Liver (tissue), 8 donors: ENCODE measurements at regions not wholly inside any gene's neighbourhood (a gene's known extent, or its start where the extent isn't known, plus 50 kb on each side); places are given as distances from the start of the nearest gene placed in this dataset.

ENCODE experiments used
- DNase-seq: peaks from one replicate; pipeline ENCODE4 v3.0.0-alpha.2; 2017; ENCODE audit warnings: low spot score
- H3K27ac ChIP-seq, 2 donors: one replicate each; pipeline ENCODE4 v1.7.0; 2013; ENCODE audit warnings: inconsistent platforms in 2 of 2, low read length in 2 of 2, control low read depth in 1 of 2, low read depth in 1 of 2, mild to moderate bottlenecking in 1 of 2
- H3K27me3 ChIP-seq, 4 donors: one replicate each; pipeline versions ENCODE4 v1.6.1 to v1.7.0; 2013; ENCODE audit warnings: low read length in 3 of 4, inconsistent platforms in 1 of 4, mild to moderate bottlenecking in 1 of 4, moderate library complexity in 1 of 4; ENCODE audit not compliant: control insufficient read depth in 4 of 4, insufficient read depth in 4 of 4
- H3K36me3 ChIP-seq, 4 donors: one replicate each; pipeline versions ENCODE4 v1.6.1 to v1.7.0; 2013; ENCODE audit warnings: low read length in 3 of 4, mild to moderate bottlenecking in 3 of 4, low read depth in 1 of 4, moderate library complexity in 1 of 4; ENCODE audit not compliant: control insufficient read depth in 4 of 4, insufficient read depth in 3 of 4
- H3K4me1 ChIP-seq, 4 donors: one replicate each; pipeline versions ENCODE4 v1.6.1 to v1.7.0; 2013; ENCODE audit warnings: low read length in 3 of 4, mild to moderate bottlenecking in 3 of 4, moderate library complexity in 1 of 4; ENCODE audit not compliant: control insufficient read depth in 4 of 4, insufficient read depth in 4 of 4
- H3K4me3 ChIP-seq, 3 donors: one replicate each; pipeline versions ENCODE4 v1.6.1 to v1.7.0; 2013; ENCODE audit warnings: low read length in 3 of 3, control low read depth in 1 of 3, low read depth in 1 of 3, mild to moderate bottlenecking in 1 of 3
- H3K9ac ChIP-seq, 2 donors: one replicate each; pipeline ENCODE4 v1.7.0; 2013; ENCODE audit warnings: low read length in 2 of 2, mild to moderate bottlenecking in 2 of 2, moderate library complexity in 2 of 2, control low read depth in 1 of 2, low read depth in 1 of 2
- H3K9me3 ChIP-seq, 4 donors: one replicate each; pipeline versions ENCODE4 v1.6.1 to v1.7.0; 2013; ENCODE audit warnings: low read length in 3 of 4; ENCODE audit not compliant: control insufficient read depth in 4 of 4
- EGR1 ChIP-seq, 2 donors: IDR thresholded peaks; 2 replicates each; pipeline ENCODE4 v1.6.1; 2016 to 2018; ENCODE audit warnings: antibody characterized with exemption in 2 of 2, low read depth in 2 of 2
- FOXA1 ChIP-seq: IDR thresholded peaks from 2 replicates; pipeline ENCODE4 v1.6.1; 2016; ENCODE audit warnings: antibody characterized with exemption
- FOXA2 ChIP-seq: IDR thresholded peaks from 2 replicates; pipeline ENCODE4 v1.6.1; 2016; ENCODE audit warnings: antibody characterized with exemption
- GABPA ChIP-seq, 2 donors: IDR thresholded peaks in 1 of 2; conservative IDR thresholded peaks in 1 of 2; 2 replicates each; pipeline ENCODE4 v1.6.1; 2016; ENCODE audit warnings: antibody characterized with exemption in 2 of 2, mild to moderate bottlenecking in 1 of 2, moderate library complexity in 1 of 2
- HNF4A ChIP-seq, 2 donors: conservative IDR thresholded peaks; 2 replicates each; pipeline ENCODE4 v1.6.1; 2016; ENCODE audit warnings: antibody characterized with exemption in 2 of 2, mild to moderate bottlenecking in 2 of 2
- HNF4G ChIP-seq: IDR thresholded peaks from 2 replicates; pipeline ENCODE4 v1.6.1; 2016; ENCODE audit warnings: antibody characterized with exemption
- JUND ChIP-seq, 2 donors: IDR thresholded peaks; 2 replicates each; pipeline ENCODE4 v1.6.1; 2016; ENCODE audit warnings: antibody characterized with exemption in 2 of 2
- MAX ChIP-seq: IDR thresholded peaks from 2 replicates; pipeline ENCODE4 v1.6.1; 2016; ENCODE audit warnings: antibody characterized with exemption
- NR2F2 ChIP-seq: IDR thresholded peaks from 2 replicates; pipeline ENCODE4 v1.6.1; 2016; ENCODE audit warnings: antibody characterized with exemption
- RAD21 ChIP-seq, 2 donors: IDR thresholded peaks; 2 replicates each; pipeline ENCODE4 v1.6.1; 2016; ENCODE audit warnings: antibody characterized with exemption in 2 of 2, mild to moderate bottlenecking in 2 of 2
- RXRA ChIP-seq, 2 donors: IDR thresholded peaks; 2 replicates each; pipeline ENCODE4 v1.6.1; 2017 to 2018; ENCODE audit warnings: antibody characterized with exemption in 2 of 2, mild to moderate bottlenecking in 1 of 2
- TAF1 ChIP-seq: conservative IDR thresholded peaks from 2 replicates; pipeline ENCODE4 v1.6.1; 2016; ENCODE audit warnings: antibody characterized with exemption, mild to moderate bottlenecking
- YY1 ChIP-seq: IDR thresholded peaks from 2 replicates; pipeline ENCODE4 v1.6.1; 2016; ENCODE audit warnings: antibody characterized with exemption, mild to moderate bottlenecking
- ZBTB33 ChIP-seq: IDR thresholded peaks from 2 replicates; pipeline ENCODE4 v1.6.1; 2016; ENCODE audit warnings: antibody characterized with exemption
- whole genome bisulfite sequencing: extraction: QIAGEN DNeasy Blood & Tissue Kit; methylation state at CpG from one replicate; pipeline ENCODE4 v1.1.7; 2013; 5-methylcytosine and 5-hydroxymethylcytosine counted together
- TF ChIP-seq, protein P1 (sequence below): fragments of 150-350 bp; IDR thresholded peaks from 2 replicates; pipeline ENCODE4 v1.5.1; 2017; ENCODE audit warnings: improper control_type of control experiment, low read depth, low read length; ENCODE audit not compliant: missing input control
- TF ChIP-seq, protein P2 (sequence below): IDR thresholded peaks from 2 replicates; pipeline ENCODE4 v1.6.1; 2016; ENCODE audit warnings: antibody characterized with exemption
- TF ChIP-seq, protein P3 (sequence below): IDR thresholded peaks from 2 replicates; pipeline ENCODE4 v1.6.1; 2016; ENCODE audit warnings: antibody characterized with exemption, mild to moderate bottlenecking
- donor health status: healthy.
- donor health status: healthy.
- donor health status: healthy.
- donor health status: healthy.
- donor health status: healthy.

DNA sequence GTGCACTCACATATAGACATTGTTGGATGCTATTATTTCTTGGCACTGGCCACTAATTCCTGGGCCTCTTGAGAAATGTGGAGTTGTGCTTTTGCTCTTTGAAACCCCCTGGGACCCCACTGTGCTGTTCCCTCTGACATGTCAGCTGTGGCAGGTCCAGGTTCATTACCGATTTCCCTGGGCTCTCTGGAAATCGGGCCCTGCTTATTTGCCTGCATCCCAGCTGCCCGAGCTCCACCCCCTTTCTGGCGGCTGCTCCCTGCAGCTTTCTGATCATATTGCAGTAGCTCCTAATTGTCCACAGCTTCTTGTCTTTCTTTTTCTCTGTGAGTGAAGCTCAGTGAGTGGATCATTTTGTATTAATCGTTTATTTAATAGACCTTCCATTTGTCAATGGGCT, 183.7 kb upstream of the FAM78B start (continued):
- TF ChIP-seq, protein P1, sequence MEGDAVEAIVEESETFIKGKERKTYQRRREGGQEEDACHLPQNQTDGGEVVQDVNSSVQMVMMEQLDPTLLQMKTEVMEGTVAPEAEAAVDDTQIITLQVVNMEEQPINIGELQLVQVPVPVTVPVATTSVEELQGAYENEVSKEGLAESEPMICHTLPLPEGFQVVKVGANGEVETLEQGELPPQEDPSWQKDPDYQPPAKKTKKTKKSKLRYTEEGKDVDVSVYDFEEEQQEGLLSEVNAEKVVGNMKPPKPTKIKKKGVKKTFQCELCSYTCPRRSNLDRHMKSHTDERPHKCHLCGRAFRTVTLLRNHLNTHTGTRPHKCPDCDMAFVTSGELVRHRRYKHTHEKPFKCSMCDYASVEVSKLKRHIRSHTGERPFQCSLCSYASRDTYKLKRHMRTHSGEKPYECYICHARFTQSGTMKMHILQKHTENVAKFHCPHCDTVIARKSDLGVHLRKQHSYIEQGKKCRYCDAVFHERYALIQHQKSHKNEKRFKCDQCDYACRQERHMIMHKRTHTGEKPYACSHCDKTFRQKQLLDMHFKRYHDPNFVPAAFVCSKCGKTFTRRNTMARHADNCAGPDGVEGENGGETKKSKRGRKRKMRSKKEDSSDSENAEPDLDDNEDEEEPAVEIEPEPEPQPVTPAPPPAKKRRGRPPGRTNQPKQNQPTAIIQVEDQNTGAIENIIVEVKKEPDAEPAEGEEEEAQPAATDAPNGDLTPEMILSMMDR, result no peak
- TF ChIP-seq MAX (no peak), RXRA (IDR thresholded peaks at IDR 0.05) (no peak), JUND (IDR thresholded peaks at IDR 0.05) (no peak), HNF4A (conservative IDR thresholded peaks at IDR 0.05) (no peak)

DNA sequence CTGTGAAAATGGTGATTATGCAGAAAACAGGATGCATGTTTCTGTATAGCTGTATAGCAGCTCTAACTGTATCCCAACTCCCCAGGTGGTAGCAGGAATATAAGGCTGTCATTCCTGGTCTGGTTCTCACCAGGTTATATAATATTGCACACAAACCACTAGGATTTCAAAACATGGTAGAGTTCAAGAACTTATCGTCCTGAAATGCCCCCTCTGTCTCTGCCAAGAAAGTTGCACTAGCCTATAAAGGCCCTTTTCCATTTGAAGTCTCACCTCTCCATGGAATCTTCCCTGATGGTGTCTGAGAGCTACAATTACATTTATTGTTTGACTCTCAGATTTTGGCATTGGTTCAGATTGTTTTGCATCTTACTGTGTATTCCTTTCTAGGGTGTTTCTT, 184.9 kb upstream of the FAM78B start:
- TF ChIP-seq HNF4A (conservative IDR thresholded peaks at IDR 0.05), result peak in 1 of 2 donors; percentile 16
- peak; percentile 83 to 84 for TF ChIP-seq RXRA (IDR thresholded peaks at IDR 0.05)
- no peak for TF ChIP-seq FOXA2
- TF ChIP-seq, protein P2, sequence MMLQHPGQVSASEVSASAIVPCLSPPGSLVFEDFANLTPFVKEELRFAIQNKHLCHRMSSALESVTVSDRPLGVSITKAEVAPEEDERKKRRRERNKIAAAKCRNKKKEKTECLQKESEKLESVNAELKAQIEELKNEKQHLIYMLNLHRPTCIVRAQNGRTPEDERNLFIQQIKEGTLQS, result no peak
- Histone ChIP-seq H3K36me3 (no peaks in the 10 kb centered on the region), H3K9me3 (peaks cover 0 to 3% (median 1%) of the 10 kb centered on the region in 4 donors), H3K4me1 (peaks cover 0 to 13% (median 10%) of the 10 kb centered on the region in 4 donors), H3K9ac (no peak overlapping the region), H3K4me3 (no peak overlapping the region), H3K27me3 (no peaks in the 10 kb centered on the region), H3K27ac (no peak overlapping the region)
- 22% methylated on average over 1 of the region's 1 CpG for WGBS
- no peak for DNase-seq

DNA sequence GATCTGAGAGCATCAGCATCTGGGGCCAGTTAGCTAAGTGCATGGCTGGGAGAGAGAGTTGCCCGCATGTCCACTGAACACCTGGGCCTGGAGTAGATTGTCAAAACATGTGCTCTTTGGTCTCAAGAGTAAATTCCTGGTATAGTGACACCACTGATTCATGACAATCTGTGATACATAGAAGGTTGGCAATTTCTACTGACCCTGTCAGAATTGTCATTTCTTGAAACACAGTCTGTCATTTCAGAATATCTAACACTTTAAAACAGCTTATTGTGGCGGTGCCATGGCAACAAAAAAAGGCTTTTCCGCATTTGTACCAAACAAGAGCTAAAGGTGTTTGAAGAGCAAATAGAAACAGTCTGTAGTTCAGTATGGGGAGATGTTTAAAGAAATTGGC, 186.4 kb upstream of the FAM78B start:
- 62% methylated on average over 3 of the region's 3 CpGs for WGBS
- DNase-seq, result no peak
- no peak overlapping the region for H3K9ac ChIP-seq

GRCh38 chr1:166354406-166354805, 187.6 kb upstream of the FAM78B start:
- Histone ChIP-seq H3K27me3 (no peaks in the 10 kb centered on the region), H3K9me3 (no peaks in the 10 kb centered on the region), H3K4me3 (no peak overlapping the region), H3K9ac (no peak overlapping the region), H3K27ac (no peak overlapping the region), H3K36me3 (no peaks in the 10 kb centered on the region), H3K4me1 (peaks cover 0 to 13% (median 10%) of the 10 kb centered on the region in 4 donors)
- DNase-seq, result no peak
- WGBS, result 64% methylated on average over 4 of the region's 4 CpGs
- TF ChIP-seq ZBTB33, result no peak
- TF ChIP-seq RAD21 (IDR thresholded peaks at IDR 0.05), result no peak
- TF ChIP-seq NR2F2, result no peak
- no peak for TF ChIP-seq FOXA1
- TF ChIP-seq JUND (IDR thresholded peaks at IDR 0.05), result no peak
- TF ChIP-seq HNF4A (conservative IDR thresholded peaks at IDR 0.05), result no peak
- TF ChIP-seq GABPA (IDR thresholded peaks at IDR 0.05 in 1 of 2, conservative IDR thresholded peaks at IDR 0.05 in 1 of 2), result no peak
- TF ChIP-seq, protein P1, result no peak
- TF ChIP-seq, protein P3, sequence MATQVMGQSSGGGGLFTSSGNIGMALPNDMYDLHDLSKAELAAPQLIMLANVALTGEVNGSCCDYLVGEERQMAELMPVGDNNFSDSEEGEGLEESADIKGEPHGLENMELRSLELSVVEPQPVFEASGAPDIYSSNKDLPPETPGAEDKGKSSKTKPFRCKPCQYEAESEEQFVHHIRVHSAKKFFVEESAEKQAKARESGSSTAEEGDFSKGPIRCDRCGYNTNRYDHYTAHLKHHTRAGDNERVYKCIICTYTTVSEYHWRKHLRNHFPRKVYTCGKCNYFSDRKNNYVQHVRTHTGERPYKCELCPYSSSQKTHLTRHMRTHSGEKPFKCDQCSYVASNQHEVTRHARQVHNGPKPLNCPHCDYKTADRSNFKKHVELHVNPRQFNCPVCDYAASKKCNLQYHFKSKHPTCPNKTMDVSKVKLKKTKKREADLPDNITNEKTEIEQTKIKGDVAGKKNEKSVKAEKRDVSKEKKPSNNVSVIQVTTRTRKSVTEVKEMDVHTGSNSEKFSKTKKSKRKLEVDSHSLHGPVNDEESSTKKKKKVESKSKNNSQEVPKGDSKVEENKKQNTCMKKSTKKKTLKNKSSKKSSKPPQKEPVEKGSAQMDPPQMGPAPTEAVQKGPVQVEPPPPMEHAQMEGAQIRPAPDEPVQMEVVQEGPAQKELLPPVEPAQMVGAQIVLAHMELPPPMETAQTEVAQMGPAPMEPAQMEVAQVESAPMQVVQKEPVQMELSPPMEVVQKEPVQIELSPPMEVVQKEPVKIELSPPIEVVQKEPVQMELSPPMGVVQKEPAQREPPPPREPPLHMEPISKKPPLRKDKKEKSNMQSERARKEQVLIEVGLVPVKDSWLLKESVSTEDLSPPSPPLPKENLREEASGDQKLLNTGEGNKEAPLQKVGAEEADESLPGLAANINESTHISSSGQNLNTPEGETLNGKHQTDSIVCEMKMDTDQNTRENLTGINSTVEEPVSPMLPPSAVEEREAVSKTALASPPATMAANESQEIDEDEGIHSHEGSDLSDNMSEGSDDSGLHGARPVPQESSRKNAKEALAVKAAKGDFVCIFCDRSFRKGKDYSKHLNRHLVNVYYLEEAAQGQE, result no peak
- TF ChIP-seq HNF4G, result no peak
- TF ChIP-seq TAF1, result no peak
- TF ChIP-seq, protein P2, result no peak

More for the DNA sequence above, 186.4 kb upstream of the FAM78B start:
- Histone ChIP-seq H3K27ac (no peak overlapping the region), H3K4me1 (peaks cover 0 to 13% (median 10%) of the 10 kb centered on the region in 4 donors), H3K4me3 (no peak overlapping the region), H3K9me3 (no peaks in the 10 kb centered on the region), H3K36me3 (no peaks in the 10 kb centered on the region), H3K27me3 (no peaks in the 10 kb centered on the region)
- no peak for TF ChIP-seq YY1
- no peak for TF ChIP-seq EGR1 (IDR thresholded peaks at IDR 0.05; ENCODE audit: low read depth in 2 of 2)
